GM12891 (cell line): ENCODE measurements at regions not wholly inside any gene's neighbourhood (a gene's known extent, or its start where the extent isn't known, plus 50 kb on each side); places are given as distances from the start of the nearest gene placed in this dataset.

Experiments
- PAX5 ChIP-seq: IDR thresholded peaks from 2 replicates; pipeline ENCODE4 v1.6.1; 2011; ENCODE audit warnings: low read length, moderate library complexity, mild to moderate bottlenecking; ENCODE audit not compliant: insufficient read depth, severe bottlenecking
- POLR2A ChIP-seq: IDR thresholded peaks from 2 replicates; pipeline ENCODE4 v1.6.1; 2011; ENCODE audit warnings: low read depth, low read length, control low read depth
- POLR2AphosphoS5 ChIP-seq: IDR thresholded peaks from 2 replicates; pipeline ENCODE4 v1.6.1; 2011; ENCODE audit warnings: low read depth, low read length, control low read depth
- POU2F2 ChIP-seq: IDR thresholded peaks from 2 replicates; pipeline ENCODE4 v1.6.1; 2011; ENCODE audit warnings: low read depth, mild to moderate bottlenecking, control low read depth, low read length, moderate library complexity
- SPI1 ChIP-seq: IDR thresholded peaks from 2 replicates; pipeline ENCODE4 v1.6.1; 2011; ENCODE audit warnings: low read depth, low read length, control low read depth
- TAF1 ChIP-seq: IDR thresholded peaks from 2 replicates; pipeline ENCODE4 v1.6.1; 2011; ENCODE audit warnings: low read depth, low read length, control low read depth

- TF ChIP-seq POLR2AphosphoS5 (no peak), POLR2A (no peak), TAF1 (no peak), PAX5 (no peak), SPI1 (no peak), POU2F2 (no peak)
These were observed 156.3 kb upstream of the MVB12B start for GRCh38 chr9:126170286-126170823.
